ENCODE measurements at regions not wholly inside any gene's neighbourhood (a gene's known extent, or its start where the extent isn't known, plus 50 kb on each side); places are given as distances from the start of the nearest gene placed in this dataset.

DNA sequence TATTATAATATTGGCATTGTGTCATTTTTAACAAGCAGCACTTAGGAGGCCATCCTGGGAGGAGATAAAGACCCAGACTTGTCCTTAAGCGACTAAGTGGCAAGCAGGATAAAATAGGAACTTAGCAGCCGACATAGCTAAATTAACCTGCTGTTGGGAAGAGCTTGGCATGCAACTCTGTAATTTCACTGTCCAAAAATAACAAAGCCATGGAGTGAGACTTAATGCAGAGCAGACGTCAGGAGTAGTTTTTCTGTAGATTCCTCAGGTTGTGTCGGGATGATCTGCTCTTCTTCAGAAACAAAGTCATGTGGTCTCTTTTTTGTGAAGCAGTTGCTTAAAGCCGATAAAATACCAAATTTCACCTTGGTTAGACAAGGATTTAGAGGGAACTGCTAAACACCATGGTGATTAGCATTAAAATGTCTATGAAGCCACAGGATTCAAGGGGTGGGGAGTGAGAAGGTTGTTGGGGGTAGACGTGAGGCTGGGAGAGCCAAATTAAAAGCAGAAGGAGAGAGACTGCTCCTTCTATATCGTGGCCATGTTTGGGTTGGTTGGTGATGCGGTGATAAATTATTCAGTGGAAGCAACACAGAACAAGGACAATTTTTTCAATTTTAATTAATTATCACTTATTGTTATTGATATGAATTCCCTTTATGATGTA is 303.0 kb downstream of the CSNK1G3 start:
- TF ChIP-seq, protein P1, sequence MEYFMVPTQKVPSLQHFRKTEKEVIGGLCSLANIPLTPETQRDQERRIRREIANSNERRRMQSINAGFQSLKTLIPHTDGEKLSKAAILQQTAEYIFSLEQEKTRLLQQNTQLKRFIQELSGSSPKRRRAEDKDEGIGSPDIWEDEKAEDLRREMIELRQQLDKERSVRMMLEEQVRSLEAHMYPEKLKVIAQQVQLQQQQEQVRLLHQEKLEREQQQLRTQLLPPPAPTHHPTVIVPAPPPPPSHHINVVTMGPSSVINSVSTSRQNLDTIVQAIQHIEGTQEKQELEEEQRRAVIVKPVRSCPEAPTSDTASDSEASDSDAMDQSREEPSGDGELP (CRISPR knock-in tag; IDR thresholded peaks at IDR 0.05; ENCODE audit: borderline replicate concordance) = no peak
- TF ChIP-seq CHD7 (IDR thresholded peaks at IDR 0.05; ENCODE audit: low read depth, low read length) (no peak), HIVEP1 (CRISPR knock-in tag; IDR thresholded peaks at IDR 0.05) (no peak)

Data from K562 (cell line).